ENCODE measurements at regions not wholly inside any gene's neighbourhood (a gene's known extent, or its start where the extent isn't known, plus 50 kb on each side); places are given as distances from the start of the nearest gene placed in this dataset.

DNA sequence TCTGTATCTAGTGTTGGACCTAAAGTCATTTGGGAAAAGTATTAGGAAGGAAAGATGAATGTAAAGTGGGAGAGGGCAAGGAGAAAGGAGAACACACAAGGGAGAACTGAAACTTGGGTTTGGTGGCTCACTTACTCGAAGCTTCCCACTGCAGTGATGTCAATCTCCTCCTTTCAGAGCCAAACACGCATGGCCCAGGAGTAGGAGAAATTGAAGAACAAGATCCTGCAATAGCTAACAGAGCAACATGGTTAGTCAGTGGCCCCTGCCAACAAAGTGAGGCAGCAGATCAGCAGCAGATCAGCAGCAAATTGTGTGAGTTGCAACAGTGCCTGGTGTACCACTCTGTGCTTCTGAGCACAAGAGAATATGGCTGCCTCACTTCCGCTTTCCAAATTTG, 366.4 kb downstream of the PSAT1 start:
- Mint-ChIP-seq H3K27me3 (peaks cover 16% of the 10 kb centered on the region), H3K27ac (no peak overlapping the region), H3K36me3 (ENCODE audit: low read depth) (no peaks in the 10 kb centered on the region), H3K9me3 (no peaks in the 10 kb centered on the region), H3K4me1 (ENCODE audit: low read depth) (no peaks in the 10 kb centered on the region), H3K4me3 (no peak overlapping the region)

DNA sequence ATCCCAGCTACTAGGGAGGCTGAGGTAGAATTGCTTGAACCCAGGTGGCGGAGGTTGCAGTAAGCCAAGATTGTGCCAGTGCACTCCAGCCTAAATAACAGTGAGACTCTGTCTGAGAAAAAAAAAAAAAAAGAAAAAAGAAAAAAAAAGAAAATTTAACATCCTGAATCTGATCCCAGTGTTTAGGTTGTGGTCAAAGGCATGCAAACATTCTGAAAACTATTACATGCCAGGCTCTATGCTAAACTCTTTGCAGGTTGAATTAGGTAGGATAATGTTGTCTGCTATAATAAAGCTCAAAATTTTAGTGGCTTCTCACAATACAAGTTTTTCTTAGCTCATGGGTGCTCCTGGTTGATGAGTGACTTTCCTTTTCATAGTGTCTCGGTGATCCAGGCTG, 367.4 kb downstream of the PSAT1 start:
- H3K4me3 Mint-ChIP-seq, result no peak overlapping the region

DNA sequence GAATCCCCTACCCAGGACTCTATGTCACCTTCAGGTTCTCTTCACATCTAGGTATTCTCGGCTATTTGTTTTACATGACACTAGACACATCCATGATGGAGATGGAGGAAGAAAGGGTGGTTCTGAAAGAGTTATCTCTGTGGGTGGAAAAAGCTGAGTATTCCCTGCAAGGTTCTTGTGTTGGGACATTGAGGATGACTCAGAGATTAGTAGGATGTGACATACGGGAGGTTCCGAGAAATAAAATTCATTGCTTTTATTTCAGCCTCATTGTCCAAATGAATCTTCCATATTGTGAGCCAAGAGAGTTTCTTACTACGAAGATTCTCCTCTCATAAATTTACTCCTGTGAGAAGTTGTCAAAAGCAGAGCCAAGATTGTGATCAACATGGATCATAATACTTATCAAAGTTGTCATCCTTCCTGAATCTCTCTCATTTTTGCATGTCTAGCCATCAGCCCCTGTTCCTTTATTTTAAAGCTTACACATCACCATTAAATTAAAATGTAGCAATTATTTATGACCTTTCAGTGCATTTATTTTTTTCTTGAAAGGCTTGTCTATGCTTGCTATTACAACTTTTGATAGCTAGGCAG, 370.0 kb downstream of the PSAT1 start:
- H3K27me3 Mint-ChIP-seq, result peaks cover 6% of the 10 kb centered on the region
- H3K27ac Mint-ChIP-seq, result no peak overlapping the region
- H3K4me3 Mint-ChIP-seq, result no peak overlapping the region
- H3K36me3 Mint-ChIP-seq (ENCODE audit: low read depth), result no peaks in the 10 kb centered on the region
- no peaks in the 10 kb centered on the region for H3K4me1 Mint-ChIP-seq (ENCODE audit: low read depth)
- H3K9me3 Mint-ChIP-seq, result peaks cover 5% of the 10 kb centered on the region

More for the DNA sequence above, 367.4 kb downstream of the PSAT1 start:
- H3K9me3 Mint-ChIP-seq, result peaks cover 5% of the 10 kb centered on the region
- H3K27me3 Mint-ChIP-seq, result peaks cover 16% of the 10 kb centered on the region
- H3K36me3 Mint-ChIP-seq (ENCODE audit: low read depth), result no peaks in the 10 kb centered on the region
- H3K27ac Mint-ChIP-seq, result no peak overlapping the region
- H3K4me1 Mint-ChIP-seq (ENCODE audit: low read depth), result no peaks in the 10 kb centered on the region

DNA sequence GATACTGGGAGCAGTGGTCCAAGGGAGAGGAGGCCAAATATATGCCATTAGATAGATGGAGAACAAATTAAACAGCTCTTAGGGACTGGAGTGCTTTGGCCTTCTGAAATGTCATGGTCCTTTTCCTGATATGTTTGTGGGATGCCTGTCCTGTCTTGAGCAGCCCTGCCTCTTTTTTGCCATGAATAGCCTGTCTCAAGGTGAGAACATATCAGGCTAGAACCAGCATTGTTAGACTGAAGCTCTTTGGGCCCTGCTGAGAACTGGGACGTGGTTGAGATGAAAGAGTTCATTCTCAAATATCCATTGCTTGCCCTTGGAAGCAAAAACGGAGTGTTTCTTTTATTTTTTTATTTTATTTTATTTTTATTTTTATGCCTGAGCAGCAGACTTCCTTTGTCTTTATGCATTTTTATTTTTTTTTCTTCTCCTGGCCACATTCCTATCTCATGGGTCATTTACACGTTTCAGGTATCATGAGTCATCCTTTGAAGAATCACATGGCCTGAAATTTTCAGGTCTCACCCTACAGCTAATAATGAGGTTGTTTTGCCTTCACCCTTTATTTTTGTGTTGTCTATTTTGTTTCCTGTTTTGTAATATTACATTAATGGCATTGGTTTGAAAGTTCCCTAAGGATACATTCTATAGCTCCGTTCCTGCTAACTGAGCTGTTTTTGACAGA, 371.4 kb downstream of the PSAT1 start:
- H3K4me3 Mint-ChIP-seq, result no peak overlapping the region
- no peaks in the 10 kb centered on the region for H3K4me1 Mint-ChIP-seq (ENCODE audit: low read depth)
- H3K27ac Mint-ChIP-seq, result no peak overlapping the region
- peaks cover under 1% of the 10 kb centered on the region for H3K27me3 Mint-ChIP-seq
- no peaks in the 10 kb centered on the region for H3K36me3 Mint-ChIP-seq (ENCODE audit: low read depth)
- H3K9me3 Mint-ChIP-seq, result peaks cover 5% of the 10 kb centered on the region

DNA sequence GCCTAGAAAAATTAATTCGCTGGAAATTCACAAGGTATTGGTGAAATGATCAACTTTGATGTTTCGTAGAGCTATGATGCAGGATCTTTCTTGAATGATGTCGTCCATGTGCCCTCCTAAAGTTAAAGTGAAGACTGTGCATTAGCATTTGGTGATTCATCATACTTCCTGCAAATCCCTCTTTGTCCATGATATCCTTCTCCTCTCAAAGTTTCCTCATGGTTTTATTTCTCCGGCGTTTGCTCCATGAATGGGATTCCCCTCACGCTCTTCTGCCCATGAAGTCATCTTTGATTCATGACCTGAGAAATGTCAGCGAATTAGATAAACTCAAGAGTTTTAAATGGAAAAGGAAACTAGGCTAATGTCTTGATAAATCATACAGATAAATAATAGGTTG, 372.7 kb downstream of the PSAT1 start:
- H3K9me3 Mint-ChIP-seq, result peaks cover 5% of the 10 kb centered on the region
- H3K27ac Mint-ChIP-seq, result no peak overlapping the region
- no peaks in the 10 kb centered on the region for H3K27me3 Mint-ChIP-seq
- no peak overlapping the region for H3K4me3 Mint-ChIP-seq
- H3K36me3 Mint-ChIP-seq (ENCODE audit: low read depth), result no peaks in the 10 kb centered on the region
- no peaks in the 10 kb centered on the region for H3K4me1 Mint-ChIP-seq (ENCODE audit: low read depth)

DNA sequence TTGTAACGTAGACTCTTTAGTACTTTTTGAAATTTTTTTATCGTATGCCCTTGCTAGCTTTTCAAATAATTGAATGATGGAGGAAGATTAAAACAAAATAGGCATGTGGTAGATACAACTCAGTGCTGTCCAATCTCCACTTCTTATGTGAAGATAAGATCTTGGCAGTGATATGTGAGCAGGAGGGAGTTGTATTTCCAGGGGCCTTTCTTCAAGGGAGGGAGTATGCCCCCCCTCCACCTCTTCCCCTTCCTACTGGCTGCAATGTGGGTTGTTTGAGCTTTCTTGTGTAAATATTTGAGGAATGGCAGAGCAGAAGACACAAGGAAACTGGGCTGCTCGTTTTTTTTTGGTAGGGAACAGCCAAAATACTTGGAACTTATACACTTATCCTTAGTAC, 374.9 kb downstream of the PSAT1 start:
- Mint-ChIP-seq H3K27me3 (no peaks in the 10 kb centered on the region), H3K4me3 (no peak overlapping the region), H3K36me3 (ENCODE audit: low read depth) (no peaks in the 10 kb centered on the region), H3K9me3 (peaks cover 5% of the 10 kb centered on the region), H3K27ac (no peak overlapping the region), H3K4me1 (ENCODE audit: low read depth) (no peaks in the 10 kb centered on the region)

DNA sequence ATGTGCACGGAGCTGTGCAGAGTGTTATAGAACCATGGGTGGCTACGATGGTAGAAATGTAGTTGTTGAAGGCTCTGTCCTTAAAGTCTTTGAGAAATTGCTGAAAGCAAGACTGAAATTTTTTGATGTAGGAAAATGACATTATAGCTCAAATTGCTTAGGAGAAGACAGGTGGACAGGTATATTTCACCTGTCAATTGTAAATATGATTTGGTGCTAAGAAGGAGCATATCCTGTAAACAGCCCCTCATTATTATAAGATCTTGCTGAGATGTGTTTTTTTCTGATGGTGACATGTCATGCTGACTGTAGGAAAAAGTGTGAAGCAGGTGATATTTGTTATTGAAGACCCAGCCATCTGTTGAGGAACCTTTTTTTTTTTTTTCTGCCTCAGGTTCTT, 377.9 kb downstream of the PSAT1 start:
- Mint-ChIP-seq H3K4me1 (ENCODE audit: low read depth) (no peaks in the 10 kb centered on the region), H3K4me3 (no peak overlapping the region), H3K9me3 (no peaks in the 10 kb centered on the region), H3K36me3 (ENCODE audit: low read depth) (no peaks in the 10 kb centered on the region), H3K27me3 (no peaks in the 10 kb centered on the region), H3K27ac (no peak overlapping the region)

DNA sequence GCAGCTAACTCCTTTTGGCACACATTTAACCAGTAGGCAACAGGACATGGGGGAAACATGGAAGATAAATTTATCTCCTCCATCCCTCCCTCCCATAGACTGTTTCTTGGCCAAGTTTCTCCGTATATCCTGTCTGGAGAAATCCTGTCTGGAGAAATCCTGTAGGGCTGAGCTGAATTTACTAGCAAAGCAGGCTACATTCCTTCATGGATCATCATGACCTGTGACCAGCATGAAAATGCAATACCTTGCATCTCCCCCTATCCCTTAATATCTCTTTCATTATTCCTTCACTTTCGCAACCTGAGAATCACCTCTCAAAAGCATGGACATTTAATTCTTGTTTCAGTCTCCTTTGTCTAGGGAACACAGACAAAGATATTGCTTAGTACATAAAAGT, 379.1 kb downstream of the PSAT1 start:
- H3K4me1 Mint-ChIP-seq (ENCODE audit: low read depth), result no peaks in the 10 kb centered on the region
- no peaks in the 10 kb centered on the region for H3K36me3 Mint-ChIP-seq (ENCODE audit: low read depth)
- H3K9me3 Mint-ChIP-seq, result no peaks in the 10 kb centered on the region
- H3K27ac Mint-ChIP-seq, result no peak overlapping the region
- no peak overlapping the region for H3K4me3 Mint-ChIP-seq
- H3K27me3 Mint-ChIP-seq, result no peaks in the 10 kb centered on the region

DNA sequence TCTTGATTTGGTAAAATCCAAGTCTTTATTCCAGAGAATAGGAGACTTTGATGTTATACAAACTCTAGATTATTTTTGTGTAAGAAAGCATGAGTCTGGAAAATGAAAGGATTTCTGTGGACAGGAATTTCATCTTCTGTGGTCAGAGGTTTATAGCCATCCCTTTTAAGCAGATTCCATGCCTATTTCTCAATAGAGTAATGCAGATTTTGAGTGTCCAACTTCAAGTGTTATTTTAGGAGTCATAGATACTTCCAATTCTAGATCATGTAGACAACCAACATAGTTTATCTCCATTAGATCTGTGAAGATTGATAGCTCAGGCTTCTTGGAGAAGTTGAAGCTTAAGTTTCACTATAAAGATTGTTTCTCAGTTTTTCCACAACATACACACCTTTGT, 379.7 kb downstream of the PSAT1 start:
- Mint-ChIP-seq H3K36me3 (ENCODE audit: low read depth) (no peaks in the 10 kb centered on the region), H3K4me3 (no peak overlapping the region), H3K9me3 (no peaks in the 10 kb centered on the region), H3K4me1 (ENCODE audit: low read depth) (no peaks in the 10 kb centered on the region), H3K27ac (no peak overlapping the region), H3K27me3 (no peaks in the 10 kb centered on the region)

DNA sequence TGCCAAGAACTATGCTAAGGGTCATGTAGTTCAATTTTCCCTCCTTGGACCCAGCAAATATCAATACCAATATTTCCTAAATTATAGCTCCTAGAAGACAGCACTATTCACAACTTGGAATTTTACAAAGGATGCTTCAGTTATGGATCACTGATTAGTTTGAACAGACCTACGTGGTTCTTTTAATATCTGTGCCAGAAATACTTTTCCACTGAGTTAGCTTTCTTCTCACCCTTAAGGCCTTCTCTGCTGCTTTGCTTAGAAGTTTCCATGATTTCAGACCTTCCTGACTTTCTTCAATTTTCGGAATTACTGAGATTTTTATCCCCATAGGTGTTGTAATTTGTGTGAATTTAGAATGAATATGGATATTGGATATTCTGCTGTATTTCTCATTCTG, 380.4 kb downstream of the PSAT1 start:
- Mint-ChIP-seq H3K27ac (no peak overlapping the region), H3K36me3 (ENCODE audit: low read depth) (no peaks in the 10 kb centered on the region), H3K27me3 (no peaks in the 10 kb centered on the region), H3K4me3 (no peak overlapping the region), H3K9me3 (no peaks in the 10 kb centered on the region), H3K4me1 (ENCODE audit: low read depth) (no peaks in the 10 kb centered on the region)

DNA sequence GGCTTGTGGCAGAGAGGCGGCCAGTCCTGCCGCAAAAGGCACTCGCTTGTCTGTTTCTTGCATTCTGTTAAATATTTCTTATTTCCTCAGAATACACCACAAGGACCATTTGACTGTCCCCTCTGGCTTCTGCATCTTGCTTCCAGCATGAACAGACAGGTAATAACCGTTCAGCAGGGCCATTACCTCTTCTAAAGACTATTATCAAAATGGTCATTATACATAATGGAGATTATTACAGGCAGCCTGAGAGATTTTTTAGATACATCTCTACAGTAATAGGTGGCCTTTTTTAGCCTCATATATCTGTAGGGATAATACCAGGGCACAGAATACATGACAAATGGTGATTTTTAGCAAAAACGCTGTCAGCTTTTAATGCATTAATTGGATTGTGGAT, 382.0 kb downstream of the PSAT1 start:
- H3K27me3 Mint-ChIP-seq, result peaks cover 4% of the 10 kb centered on the region
- peaks cover 5% of the 10 kb centered on the region for H3K9me3 Mint-ChIP-seq
- no peak overlapping the region for H3K4me3 Mint-ChIP-seq
- H3K36me3 Mint-ChIP-seq (ENCODE audit: low read depth), result no peaks in the 10 kb centered on the region
- no peaks in the 10 kb centered on the region for H3K4me1 Mint-ChIP-seq (ENCODE audit: low read depth)
- H3K27ac Mint-ChIP-seq, result no peak overlapping the region

DNA sequence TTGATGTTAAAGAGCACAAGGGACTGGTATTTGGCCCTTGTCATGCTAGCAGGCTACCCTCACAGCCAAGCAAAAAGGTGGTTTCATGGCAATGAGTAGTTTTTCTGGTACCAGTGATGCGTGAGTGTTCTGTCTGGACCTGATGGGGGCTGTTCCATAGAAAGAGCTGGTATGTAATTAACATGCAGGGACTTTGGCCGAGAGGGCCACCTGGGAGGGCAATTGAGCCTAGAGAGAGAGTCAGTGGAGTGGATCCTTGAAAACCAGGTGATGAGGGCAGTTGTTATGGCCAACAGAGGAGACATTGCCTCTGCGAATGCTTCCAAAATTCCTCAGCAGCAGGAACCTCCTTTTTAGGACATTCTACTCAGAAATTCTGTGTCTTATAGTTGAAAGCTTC, 383.3 kb downstream of the PSAT1 start:
- Mint-ChIP-seq H3K4me1 (ENCODE audit: low read depth) (no peaks in the 10 kb centered on the region), H3K4me3 (no peak overlapping the region), H3K36me3 (ENCODE audit: low read depth) (no peaks in the 10 kb centered on the region), H3K27ac (no peak overlapping the region), H3K27me3 (peaks cover 4% of the 10 kb centered on the region), H3K9me3 (peaks cover 5% of the 10 kb centered on the region)

DNA sequence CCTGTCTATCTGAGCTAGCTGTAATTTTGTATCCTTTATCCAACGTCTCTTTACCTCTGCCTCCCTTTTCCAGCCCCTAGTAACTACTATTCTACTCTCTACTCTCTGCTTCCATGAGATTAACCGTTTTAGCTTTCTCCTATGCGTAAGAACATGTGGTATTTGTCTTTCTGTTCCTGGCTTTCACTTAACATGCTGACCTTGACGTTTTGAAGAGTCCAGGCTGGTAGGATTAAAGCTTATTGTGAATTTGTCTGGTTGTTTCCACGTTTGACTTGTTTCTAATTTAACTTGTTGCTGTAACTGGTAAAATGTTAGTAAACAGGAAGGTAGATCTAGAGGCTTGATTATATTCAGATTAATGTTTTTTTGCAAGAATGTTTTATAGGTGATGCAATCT, 385.3 kb downstream of the PSAT1 start:
- H3K36me3 Mint-ChIP-seq (ENCODE audit: low read depth), result no peaks in the 10 kb centered on the region
- H3K4me3 Mint-ChIP-seq, result no peak overlapping the region
- no peaks in the 10 kb centered on the region for H3K4me1 Mint-ChIP-seq (ENCODE audit: low read depth)
- H3K27ac Mint-ChIP-seq, result no peak overlapping the region
- H3K9me3 Mint-ChIP-seq, result peaks cover 5% of the 10 kb centered on the region
- peaks cover 4% of the 10 kb centered on the region for H3K27me3 Mint-ChIP-seq

DNA sequence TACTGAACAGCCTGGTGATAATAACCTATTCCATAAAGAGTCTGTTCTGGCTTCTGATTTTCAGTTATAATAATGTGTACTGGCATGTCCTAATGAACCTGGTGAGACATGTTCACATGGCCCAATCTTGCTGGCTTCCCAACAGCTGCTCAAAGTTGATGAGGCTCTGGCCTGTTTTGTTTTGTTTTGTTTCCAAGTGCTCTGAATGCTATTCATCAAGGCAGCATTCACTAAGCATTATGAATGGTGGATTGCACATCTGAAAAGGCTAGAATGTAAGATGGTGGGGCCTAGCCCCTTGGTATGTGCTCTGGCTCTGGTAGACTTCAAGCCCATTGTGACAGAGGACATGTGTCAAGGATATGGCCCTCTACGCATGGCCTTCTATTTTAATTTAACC, 388.5 kb downstream of the PSAT1 start:
- Mint-ChIP-seq H3K4me1 (ENCODE audit: low read depth) (no peaks in the 10 kb centered on the region), H3K4me3 (no peak overlapping the region), H3K36me3 (ENCODE audit: low read depth) (no peaks in the 10 kb centered on the region), H3K27me3 (peaks cover 4% of the 10 kb centered on the region), H3K9me3 (peaks cover 5% of the 10 kb centered on the region), H3K27ac (no peak overlapping the region)

DNA sequence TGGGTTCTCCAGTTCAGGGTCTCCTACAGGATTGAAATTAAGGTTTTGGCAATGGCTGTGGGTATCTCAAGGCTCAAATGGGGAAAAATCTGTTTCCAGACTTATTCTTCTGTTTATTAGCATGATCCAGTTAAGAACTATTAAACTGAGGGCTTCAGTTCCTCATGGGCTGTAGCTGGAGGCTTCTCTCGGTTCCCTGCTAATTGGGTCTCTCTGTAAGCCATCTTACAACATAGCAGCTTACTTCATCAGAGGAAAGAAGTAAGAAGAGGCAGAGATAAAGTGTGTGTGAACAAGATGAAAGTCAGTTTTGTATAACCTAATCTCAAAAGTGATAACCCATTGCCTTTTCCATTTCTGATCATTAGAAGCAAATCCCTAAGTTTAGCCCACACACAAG, 391.9 kb downstream of the PSAT1 start:
- Mint-ChIP-seq H3K4me1 (ENCODE audit: low read depth) (no peaks in the 10 kb centered on the region), H3K4me3 (no peak overlapping the region)

DNA sequence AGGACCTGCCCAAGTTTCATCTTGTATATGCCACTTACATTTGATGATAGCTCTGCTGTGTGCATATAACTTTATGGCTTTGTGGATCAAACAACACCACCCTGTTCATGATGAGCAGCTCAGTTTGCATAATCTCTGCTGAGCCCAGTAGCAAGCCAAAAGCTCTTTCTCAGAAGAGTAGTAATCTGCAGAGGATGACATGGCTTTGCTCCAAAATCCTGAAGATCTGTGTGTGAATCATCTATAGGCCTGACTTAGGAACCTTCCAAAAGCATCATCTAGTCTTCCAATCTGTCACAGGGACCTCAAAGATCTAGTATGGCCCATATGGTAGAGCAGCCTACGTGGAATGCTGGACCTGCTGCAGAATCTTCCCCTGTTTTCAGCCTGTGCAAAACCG, 394.6 kb downstream of the PSAT1 start:
- H3K27me3 Mint-ChIP-seq, result peaks cover 8% of the 10 kb centered on the region
- H3K4me1 Mint-ChIP-seq (ENCODE audit: low read depth), result peaks cover 9% of the 10 kb centered on the region
- no peaks in the 10 kb centered on the region for H3K36me3 Mint-ChIP-seq (ENCODE audit: low read depth)
- H3K9me3 Mint-ChIP-seq, result no peaks in the 10 kb centered on the region
- no peak overlapping the region for H3K27ac Mint-ChIP-seq
- no peak overlapping the region for H3K4me3 Mint-ChIP-seq

More for the DNA sequence above, 391.9 kb downstream of the PSAT1 start:
- Mint-ChIP-seq H3K36me3 (ENCODE audit: low read depth) (no peaks in the 10 kb centered on the region), H3K27ac (no peak overlapping the region), H3K27me3 (peaks cover 5% of the 10 kb centered on the region), H3K9me3 (peaks cover under 1% of the 10 kb centered on the region)

All from stimulated activated naive CD8-positive, alpha-beta T cell treated with anti-CD3 and anti-CD28 coated beads, Interleukin-15, Interleukin-2, amounts not matched to agents 100 ng/mL and 50 ng/mL, for 24 hours (primary cell).